ENCODE measurements at regions not wholly inside any gene's neighbourhood (a gene's known extent, or its start where the extent isn't known, plus 50 kb on each side); places are given as distances from the start of the nearest gene placed in this dataset.
"Not testable (repeated sequence)": the region's sequence is repeated elsewhere in the genome, so short reads cannot be mapped to it uniquely, and the experiment has no call there.

DNA sequence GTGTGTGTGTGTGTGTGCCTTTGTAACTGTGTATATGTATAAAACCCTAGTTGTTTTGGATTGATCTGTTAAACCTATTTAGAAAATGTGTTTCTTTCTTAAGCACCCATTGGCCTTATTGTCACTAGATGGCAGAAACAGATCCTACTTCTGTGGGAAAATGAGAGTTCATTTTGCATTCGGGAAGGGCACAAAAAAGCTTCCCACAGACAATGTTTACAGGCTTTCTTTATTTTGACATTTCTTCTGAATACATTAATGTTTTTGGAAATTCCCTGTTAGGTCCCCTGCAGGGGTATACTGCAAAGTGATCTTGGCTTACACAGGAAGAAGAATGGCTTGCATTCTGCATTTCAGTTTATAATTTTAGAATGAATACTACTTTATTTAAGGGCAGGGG is 481.8 kb upstream of the ARRDC3 start:
- DNase-seq: no peak

DNA sequence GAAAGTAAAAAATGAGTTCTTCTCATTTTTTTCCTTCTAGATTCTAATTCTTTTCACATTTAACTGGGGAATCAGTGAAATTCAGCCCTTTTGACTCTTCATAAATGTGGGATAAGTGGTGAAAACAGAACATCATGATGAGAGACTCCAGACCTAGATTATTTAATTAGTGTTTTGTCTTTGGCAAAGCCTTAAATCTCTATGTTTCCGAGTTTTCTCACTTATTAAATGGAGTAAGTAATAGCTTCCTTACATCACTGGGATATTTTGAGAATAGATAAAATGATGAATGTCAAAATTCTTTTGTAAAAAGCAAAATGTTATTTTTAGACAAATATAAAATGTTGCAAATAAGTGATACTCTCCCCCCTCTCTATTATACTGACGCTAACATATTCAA is 468.6 kb upstream of the ARRDC3 start:
- DNase-seq: no peak

DNA sequence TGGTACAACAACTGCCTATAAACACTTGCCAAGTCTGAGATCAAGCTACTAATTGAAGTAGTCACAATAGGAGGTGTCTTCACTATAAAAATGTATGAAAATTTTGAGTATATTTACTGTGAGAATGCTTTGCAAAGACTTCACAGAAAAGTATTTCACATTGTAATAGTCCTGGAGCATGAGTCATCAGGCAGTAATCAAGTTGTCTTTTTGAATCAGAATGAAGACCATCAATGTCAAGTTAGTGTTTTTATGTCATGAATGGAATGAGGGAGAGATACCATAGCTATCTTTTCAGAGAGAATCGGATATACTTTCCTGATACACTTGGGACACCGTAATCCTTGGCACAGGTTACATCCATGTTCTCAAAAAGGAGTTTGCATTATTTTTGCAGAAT is 466.9 kb upstream of the ARRDC3 start:
- no peak for DNase-seq

- no peak for DNase-seq
Observed at GRCh38 chr5:91849069-91849468, 466.0 kb upstream of the ARRDC3 start.

- no peak for DNase-seq
Observed at GRCh38 chr5:91848453-91848852, 465.3 kb upstream of the ARRDC3 start.

DNA sequence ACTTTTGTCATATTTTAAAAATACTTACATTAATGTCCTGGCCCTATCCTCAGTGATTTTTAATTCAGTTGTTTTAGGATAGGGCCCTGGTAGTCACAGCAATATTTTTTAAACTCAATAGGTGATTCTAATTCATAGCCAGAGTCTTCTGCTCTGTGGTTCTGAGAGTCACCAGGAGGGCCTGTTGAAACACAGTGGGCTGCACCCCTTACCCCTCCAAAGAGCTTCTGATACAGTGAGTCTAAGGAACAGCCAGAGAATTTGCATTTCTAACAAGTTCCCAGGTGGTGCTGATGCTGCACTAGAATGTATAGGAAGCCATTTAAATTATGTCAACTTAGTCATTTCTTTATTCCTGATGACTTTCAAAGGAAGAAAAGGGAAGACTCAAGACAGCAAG is 458.3 kb upstream of the ARRDC3 start:
- no peak for DNase-seq

DNA sequence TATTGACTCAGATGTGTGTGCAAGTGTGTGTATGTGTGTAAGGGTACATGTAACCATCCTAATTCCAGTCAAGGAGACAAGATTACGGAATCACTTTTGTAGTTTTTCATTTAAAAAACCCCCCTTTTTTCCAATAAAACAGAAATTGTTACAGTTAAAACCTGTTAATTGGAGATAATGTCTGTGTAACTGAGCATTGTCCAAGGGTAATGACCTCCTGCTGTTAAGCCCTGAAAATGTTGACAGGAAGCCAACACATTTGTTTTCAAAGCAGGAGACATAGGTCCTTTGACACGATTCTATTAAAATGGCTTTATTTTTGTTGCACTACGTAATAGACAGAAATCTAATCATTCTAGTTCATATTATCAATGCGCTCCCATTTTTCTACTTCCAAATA is 457.3 kb upstream of the ARRDC3 start:
- no peak for DNase-seq

DNA sequence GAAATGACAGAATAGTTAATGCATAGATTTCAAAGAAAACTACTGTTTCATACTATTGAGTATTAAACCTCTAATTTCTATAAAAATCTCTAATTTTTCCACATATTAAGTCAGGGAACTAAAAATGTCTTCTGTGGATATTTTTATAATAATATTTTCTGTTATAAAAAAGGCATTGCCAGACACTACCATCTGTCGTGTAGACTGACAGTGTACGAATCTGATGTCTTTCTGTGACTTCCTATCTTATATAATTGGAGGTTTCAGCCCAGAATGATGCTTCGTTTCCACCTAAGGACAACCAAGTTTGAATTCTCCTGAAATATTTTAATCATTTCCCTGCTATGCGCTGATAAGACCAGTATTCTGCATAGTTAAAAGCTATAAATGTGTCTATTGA is 456.6 kb upstream of the ARRDC3 start:
- no peak for DNase-seq

DNA sequence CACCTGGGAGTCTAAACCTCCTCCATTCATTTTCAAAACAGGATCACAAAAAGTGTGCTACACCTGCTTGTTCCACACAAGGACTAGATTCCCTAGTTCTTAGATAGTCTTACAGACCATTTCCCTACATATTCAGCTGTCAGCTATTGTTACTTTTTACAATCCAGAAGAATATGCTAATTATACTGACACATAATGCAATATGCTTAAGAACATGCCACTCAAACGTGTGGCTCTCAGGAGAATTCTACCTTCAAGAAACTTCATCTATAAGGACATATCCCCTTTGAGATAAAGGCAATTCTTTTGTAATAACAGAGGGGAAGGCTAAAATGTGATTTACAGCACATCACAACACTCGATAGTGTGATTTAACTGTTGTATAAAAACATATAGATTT is 456.1 kb upstream of the ARRDC3 start:
- no peak for DNase-seq

DNA sequence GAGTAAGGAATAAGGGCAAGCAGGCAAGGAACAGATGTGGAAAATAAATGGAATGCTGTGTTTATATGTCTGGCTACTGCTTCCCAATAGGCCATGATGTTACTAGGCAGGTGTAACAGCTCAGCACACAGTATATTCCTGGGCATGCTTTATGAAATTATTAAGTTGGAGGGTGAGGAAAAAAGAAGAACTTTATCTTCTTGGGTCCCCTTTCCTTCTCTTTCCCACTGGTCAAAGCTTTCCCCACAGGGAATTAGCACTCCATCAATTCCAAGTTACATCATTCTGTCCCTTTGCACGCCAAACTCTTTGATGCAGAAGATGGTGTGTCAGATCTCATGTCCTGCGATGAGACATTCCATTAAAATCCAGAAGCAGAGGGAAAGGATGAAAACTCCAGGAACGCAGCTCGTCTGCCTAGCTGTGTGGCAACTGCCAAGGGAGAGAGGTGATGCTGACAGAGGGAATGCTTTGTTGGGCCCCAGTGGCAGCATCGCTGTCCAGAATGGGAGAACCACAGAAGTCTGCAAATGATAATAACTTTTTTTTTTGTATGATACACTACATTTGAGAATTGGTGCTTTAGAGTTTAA is 447.3 kb upstream of the ARRDC3 start:
- no peak for DNase-seq

GRCh38 chr5:91825618-91826017 is 442.5 kb upstream of the ARRDC3 start:
- no peak for DNase-seq

DNA sequence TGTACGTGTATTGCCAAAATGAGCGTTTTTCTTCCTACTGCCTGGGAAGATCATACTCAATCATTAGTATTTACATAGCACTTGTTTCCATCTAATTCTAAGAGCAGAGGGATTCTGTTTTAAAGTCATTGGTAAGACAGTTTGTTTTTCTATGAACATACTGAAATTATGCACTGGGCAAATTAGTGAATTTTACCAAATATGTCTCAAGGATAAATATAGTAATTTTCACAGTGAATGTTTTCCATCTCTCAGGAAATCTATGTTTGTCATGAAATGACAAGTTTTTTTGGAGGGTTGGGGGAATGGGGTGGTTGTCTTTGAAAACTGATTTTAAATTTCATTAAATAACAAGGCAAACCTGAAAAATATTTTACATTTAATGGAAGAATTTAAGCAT is 441.3 kb upstream of the ARRDC3 start:
- DNase-seq: no peak

DNA sequence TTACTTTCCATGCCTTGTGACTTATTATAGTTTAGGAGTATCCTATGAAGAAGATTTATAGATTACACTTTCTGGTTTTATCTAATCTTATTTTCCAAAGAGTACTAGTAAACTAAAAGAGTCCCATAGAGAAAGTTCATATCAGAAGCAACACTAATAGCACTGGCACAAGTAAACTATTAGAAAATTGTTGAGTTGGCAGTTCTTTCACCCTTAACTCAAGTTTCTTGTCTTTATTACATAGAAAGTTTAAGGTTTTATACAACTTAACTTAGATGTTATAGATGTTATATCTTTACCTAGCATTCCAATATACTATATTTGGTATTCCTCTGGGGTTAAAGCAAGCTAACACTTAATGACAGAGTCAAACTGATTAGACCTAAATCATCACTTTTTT is 437.8 kb upstream of the ARRDC3 start:
- no peak for DNase-seq

- no peak for DNase-seq
Observed at GRCh38 chr5:91816681-91817080, 433.6 kb upstream of the ARRDC3 start.

DNA sequence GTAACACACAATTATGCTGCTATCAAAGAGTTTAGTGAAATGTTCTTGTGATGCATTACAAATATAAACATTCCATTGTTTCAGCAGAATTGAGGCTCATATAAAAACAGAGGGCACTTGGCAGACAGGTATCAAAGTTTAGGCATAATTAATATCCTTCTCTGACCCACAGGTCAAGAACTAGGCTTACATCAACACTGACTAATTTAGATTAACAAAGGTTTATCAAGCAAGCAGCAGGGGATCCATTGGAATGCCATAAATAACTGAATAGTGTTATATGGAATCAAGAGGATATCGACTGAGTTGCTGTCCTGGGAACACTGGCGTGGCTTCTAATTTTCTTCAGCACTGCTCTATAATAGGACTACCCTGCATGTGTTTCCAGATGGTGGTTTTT is 414.5 kb upstream of the ARRDC3 start:
- no peak for DNase-seq

GRCh38 chr5:91794856-91795548 is 411.9 kb upstream of the ARRDC3 start:
- DNase-seq: no peak

GRCh38 chr5:91794455-91794854 is 411.3 kb upstream of the ARRDC3 start:
- no peak for DNase-seq

DNA sequence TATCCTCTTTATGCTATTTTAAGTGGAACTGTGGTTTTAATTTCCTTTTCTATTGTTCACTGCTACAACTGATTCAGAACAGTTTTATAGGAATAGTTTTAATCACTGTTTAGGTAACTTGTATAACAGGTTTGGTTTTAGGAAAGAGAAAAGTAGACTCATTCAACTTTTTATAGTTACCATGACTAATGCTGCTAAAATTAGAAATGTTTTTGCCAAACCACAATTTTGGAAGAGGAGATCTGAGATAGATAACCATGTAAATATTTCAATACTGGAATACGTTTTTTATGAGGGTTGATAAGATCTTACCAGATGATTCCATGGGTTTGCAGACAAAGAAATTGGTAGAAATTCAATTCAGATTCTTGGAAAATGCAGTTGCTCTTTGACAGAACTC is 404.6 kb upstream of the ARRDC3 start:
- no peak for DNase-seq

DNA sequence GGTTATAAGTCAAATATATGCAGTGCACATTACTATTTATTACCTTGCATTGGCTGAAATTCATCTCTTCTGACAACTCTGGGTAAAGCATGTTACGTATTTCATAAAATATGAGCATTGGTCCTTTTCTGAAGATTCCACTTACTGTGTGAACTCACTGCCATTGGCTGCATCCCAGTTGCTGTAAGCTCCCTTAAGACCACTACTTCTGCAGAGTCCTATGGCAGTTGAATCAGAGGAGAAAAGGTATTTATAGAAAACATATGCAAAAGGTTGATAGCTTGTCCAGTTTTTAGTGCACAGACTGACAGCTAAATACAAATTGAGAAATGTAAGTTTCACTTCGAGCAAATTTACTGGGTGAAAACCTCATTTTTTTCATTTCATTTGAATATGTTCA is 394.6 kb upstream of the ARRDC3 start:
- no peak for DNase-seq

DNA sequence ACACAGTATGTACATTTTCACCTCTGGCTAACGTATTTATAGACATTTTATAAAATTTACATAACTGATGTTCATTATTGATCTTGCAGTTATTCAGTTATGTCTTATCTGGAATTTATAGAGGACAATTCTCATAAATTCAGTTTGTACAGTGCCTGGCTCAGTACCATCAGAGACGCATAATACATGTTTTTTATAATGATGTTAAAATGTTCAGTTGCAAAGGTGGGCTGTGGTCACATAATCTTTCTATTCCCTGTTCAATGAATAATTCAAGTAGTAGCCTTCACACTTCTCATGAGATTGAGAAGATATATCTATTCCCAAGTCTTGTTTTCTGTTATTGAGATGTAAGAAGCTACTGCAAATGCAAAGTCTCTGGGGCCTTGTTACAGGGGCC is 393.1 kb upstream of the ARRDC3 start:
- no peak for DNase-seq

- DNase-seq: no peak
Observed at GRCh38 chr5:91770400-91770799, 387.3 kb upstream of the ARRDC3 start.

GRCh38 chr5:91757383-91757782 is 374.3 kb upstream of the ARRDC3 start:
- DNase-seq: not testable (repeated sequence)

DNA sequence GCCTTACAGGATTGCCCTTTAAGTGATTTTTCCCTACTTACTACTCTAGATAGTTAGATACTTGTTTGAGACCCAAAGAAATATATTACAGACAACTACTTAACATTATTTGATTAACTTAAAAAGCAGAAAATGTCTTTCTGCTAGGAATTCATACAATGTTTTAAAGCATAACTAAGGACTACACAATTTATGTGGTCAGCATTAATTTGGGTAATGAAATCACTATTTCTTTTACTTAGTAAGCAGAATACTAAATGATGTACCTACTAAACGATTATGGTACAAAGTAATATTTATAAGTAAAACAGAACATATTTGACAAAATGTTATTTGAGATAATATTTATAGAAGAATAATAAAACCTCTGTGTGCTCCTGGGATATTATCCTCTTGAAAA is 371.9 kb upstream of the ARRDC3 start:
- no peak for DNase-seq

DNA sequence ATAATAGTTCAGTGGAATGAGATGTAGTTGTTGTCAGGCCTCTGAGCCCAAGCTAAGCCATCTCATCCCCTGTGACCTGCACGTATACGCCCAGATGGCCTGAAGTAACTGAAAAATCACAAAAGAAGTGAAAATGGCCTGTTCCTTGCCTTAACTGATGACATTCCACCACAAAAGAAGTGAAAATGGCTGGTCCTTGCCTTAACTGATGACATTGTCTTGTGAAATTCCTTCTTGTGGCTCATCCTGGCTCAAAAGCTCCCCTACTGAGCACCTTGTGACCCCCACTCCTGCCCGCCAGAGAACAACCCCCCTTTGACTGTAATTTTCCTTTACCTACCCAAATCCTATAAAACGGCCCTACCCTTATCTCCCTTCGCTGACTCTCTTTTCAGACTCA is 361.4 kb upstream of the ARRDC3 start:
- not testable (repeated sequence) for DNase-seq

GRCh38 chr5:91742550-91742949 is 359.4 kb upstream of the ARRDC3 start:
- no peak for DNase-seq

All from NCI-H524 treated with DMSO at 0.1 percent for 48 hours (cell line).